K562 (cell line): ENCODE measurements at regions not wholly inside any gene's neighbourhood (a gene's known extent, or its start where the extent isn't known, plus 50 kb on each side); places are given as distances from the start of the nearest gene placed in this dataset.

Experiments used
- ATAC-seq: fragments of 200-7000 bp; cut with Tn5 transposase; 3 replicates; pipeline ENCODE4 v1.9.1; 2020; ENCODE audit warnings: moderate library complexity
- BruUV-seq: library from RNA; stranded (reverse); fragments of 400-500 nt; replicated peaks from 2 replicates; lab custom pipeline; 2021; lab: Mats Ljungman, UMichigan
- CTCF ChIA-PET: fragments of 300-600 bp; formaldehyde crosslinking; extraction: SDS; loops from one replicate; lab custom pipeline; 2021; ENCODE audit warnings: low intra/inter-chr PET ratio; lab: Yijun Ruan, JAX
- POLR2A ChIA-PET: fragments of 300-600, 350-650 bp; sonication (Branson Sonifier 250); formaldehyde crosslinking; extraction: SDS; loops from one replicate; lab custom pipeline; 2021; ENCODE audit warnings: antibody characterized with exemption, inconsistent platforms; lab: Yijun Ruan, JAX
- DNase-seq, 4 experiments: peaks; one replicate each; pipeline versions ENCODE4 v3.0.0 to v3.0.0-alpha.2; 2011 to 2018; ENCODE audit warnings: low spot score in 3 of 4, mixed read lengths in 3 of 4; ENCODE audit errors: extremely low read depth in 1 of 4
- FAIRE-seq: peaks from 2 replicates; lab custom pipeline; 2011; peaks lifted over from hg19 to GRCh38; lab: Jason Lieb, UNC
- H2AFZ ChIP-seq: 2 replicates; pipeline ENCODE4 v1.6.0; 2011; ENCODE audit warnings: low read depth, low read length, control low read depth, inconsistent platforms
- H3K27ac ChIP-seq: fragments of 200-600 bp; 3 replicates; pipeline ENCODE4 v1.8.0; 2011; ENCODE audit warnings: low read depth, mild to moderate bottlenecking, control low read depth, inconsistent platforms, low read length, moderate library complexity, mixed read lengths; ENCODE audit errors: extremely low read depth
- H3K27me3 ChIP-seq, 2 experiments: fragments of 300-600 bp in 1 of 2; 2 replicates in 1 of 2; 3 replicates in 1 of 2; pipeline versions ENCODE4 v1.6.0 to v1.8.0; 2011; ENCODE audit warnings: inconsistent platforms in 2 of 2, low read length in 2 of 2, mild to moderate bottlenecking in 1 of 2, mixed read lengths in 1 of 2, moderate library complexity in 1 of 2; ENCODE audit not compliant: control insufficient read depth in 2 of 2, insufficient read depth in 2 of 2
- H3K36me3 ChIP-seq: fragments of 300-600 bp; 3 replicates; pipeline ENCODE4 v1.8.0; 2011; ENCODE audit warnings: mild to moderate bottlenecking, low read length, inconsistent platforms; ENCODE audit not compliant: control insufficient read depth, insufficient read depth
- H3K4me1 ChIP-seq, 2 experiments: fragments of 200-600 bp in 1 of 2; replicated peaks in 1 of 2; 2 replicates in 1 of 2; 3 replicates in 1 of 2; pipeline versions ENCODE4 v1.5.1 to v1.8.0; 2011; ENCODE audit warnings: inconsistent platforms in 2 of 2, low read length in 2 of 2, mild to moderate bottlenecking in 1 of 2, mixed read lengths in 1 of 2, moderate library complexity in 1 of 2; ENCODE audit not compliant: control insufficient read depth in 2 of 2, insufficient read depth in 2 of 2
- H3K4me2 ChIP-seq: 2 replicates; pipeline ENCODE4 v1.6.1; 2011; ENCODE audit warnings: low read length, control low read depth, inconsistent platforms, mixed read lengths; ENCODE audit not compliant: insufficient read depth
- H3K4me3 ChIP-seq: fragments of 200-600 bp; sonication (generic), shearing (Covaris generic); 2 replicates; pipeline ENCODE4 v1.5.1; 2016; ENCODE audit warnings: control low read depth, inconsistent platforms
- H3K79me2 ChIP-seq: fragments of 200-600 bp; 3 replicates; pipeline ENCODE4 v1.8.0; 2011; ENCODE audit warnings: low read length, inconsistent platforms; ENCODE audit not compliant: control insufficient read depth, insufficient read depth
- H3K9ac ChIP-seq, 2 experiments: 2 replicates each; pipeline versions ENCODE4 v1.6.0 to v1.6.1; 2011; ENCODE audit warnings: low read depth in 2 of 2, low read length in 2 of 2, control low read depth in 1 of 2, inconsistent platforms in 1 of 2, mild to moderate bottlenecking in 1 of 2, mixed read lengths in 1 of 2; ENCODE audit not compliant: insufficient read depth in 1 of 2
- H3K9me1 ChIP-seq: one replicate; pipeline ENCODE4 v1.6.0; 2011; ENCODE audit warnings: inconsistent platforms, mild to moderate bottlenecking, low read length, moderate library complexity; ENCODE audit not compliant: control insufficient read depth, insufficient read depth
- H3K9me3 ChIP-seq: replicated peaks from 2 replicates; pipeline ENCODE4 v1.5.1; 2011; ENCODE audit warnings: low read depth, low read length, inconsistent platforms; ENCODE audit not compliant: control insufficient read depth, insufficient read depth
- H4K20me1 ChIP-seq: replicated peaks from 2 replicates; pipeline ENCODE4 v1.6.1; 2011; ENCODE audit warnings: low read length, inconsistent platforms, mixed read lengths; ENCODE audit not compliant: control insufficient read depth, insufficient read depth
- ATF7 ChIP-seq: fragments of 450-650 bp; IDR thresholded peaks from 2 replicates; pipeline ENCODE4 v1.7.1; 2014; ENCODE audit warnings: mild to moderate bottlenecking, moderate library complexity
- C11orf30 ChIP-seq: fragments of 450-650 bp; IDR thresholded peaks from 2 replicates; pipeline ENCODE4 v1.6.1; 2016; ENCODE audit warnings: low read depth, mild to moderate bottlenecking
- MAFG ChIP-seq: fragments of 450-650 bp; conservative IDR thresholded peaks from 2 replicates; pipeline ENCODE4 v1.6.1; 2016; ENCODE audit warnings: missing genetic modification characterization, missing compliant biosample characterization
- MAFK ChIP-seq: IDR thresholded peaks from 2 replicates; pipeline ENCODE4 v1.6.1; 2011; ENCODE audit warnings: low read length, improper control_type of control experiment
- MTA1 ChIP-seq: fragments of 450-650 bp; IDR thresholded peaks from 2 replicates; pipeline ENCODE4 v1.6.1; 2017; ENCODE audit warnings: borderline replicate concordance
- NFE2 ChIP-seq: IDR thresholded peaks from 2 replicates; pipeline ENCODE4 v1.6.1; 2014; ENCODE audit warnings: antibody characterized with exemption, low read depth
- ZNF316 ChIP-seq: fragments of 450-650 bp; IDR thresholded peaks from 2 replicates; pipeline ENCODE4 v1.6.1; 2016
- ZNF778 ChIP-seq: fragments of 450-650 bp; formaldehyde crosslinking; IDR thresholded peaks from 2 replicates; pipeline ENCODE4 v1.4.0; 2020; ENCODE audit warnings: mild to moderate bottlenecking, moderate library complexity
- WGBS: fragments of 100-300 bp; shearing (Covaris generic); methylation state at CpG from one replicate; pipeline ENCODE4 v1.1.6; 2016; ENCODE audit warnings: low coverage, mixed read lengths; ENCODE audit not compliant: insufficient coverage; ENCODE audit errors: missing lambda C conversion rate; 5-methylcytosine and 5-hydroxymethylcytosine counted together
- in situ Hi-C: fragments of 300-500 bp; cut with MboI; formaldehyde crosslinking; loops from 4 replicates; pipeline ENCODE4 v1.15.0; 2018; ENCODE audit warnings: inconsistent platforms, mixed read lengths
- intact Hi-C: fragments of 100-400 bp; cut with micrococcal nuclease; formaldehyde crosslinking; loops from 2 replicates; pipeline ENCODE4 v1.14.2; 2022
- TF ChIP-seq, protein P1 (sequence below): fragments of 250-450 bp; sonication (Bioruptor Pico); IDR thresholded peaks from 2 replicates; pipeline ENCODE4 v1.4.0; 2020; ENCODE audit warnings: borderline replicate concordance

DNA sequence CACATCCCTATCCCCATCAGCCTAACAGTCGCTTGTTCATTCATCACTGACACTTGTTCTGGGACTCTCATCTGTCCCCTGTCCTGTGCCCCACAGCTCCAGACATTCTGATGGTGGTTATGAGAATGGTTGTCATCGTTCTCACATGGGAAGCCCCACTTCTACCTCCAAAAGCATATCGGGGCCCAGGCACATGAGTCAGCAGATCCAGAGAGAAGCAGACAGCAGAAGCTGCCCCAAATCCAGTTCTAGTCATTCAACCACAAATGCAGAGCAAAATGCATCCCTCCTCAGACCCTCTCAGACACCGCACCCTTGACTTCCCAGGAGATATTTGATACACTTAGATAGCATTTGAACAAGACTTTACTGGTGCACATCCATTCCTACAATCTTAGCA is 106.0 kb downstream of the FOXF2 start:
- BruUV-seq, result no TSS peak
- intact Hi-C loops, result no loop called here
- Histone ChIP-seq H3K4me2 (no peak overlapping the region), H3K79me2 (no peaks in the 10 kb centered on the region), H3K4me3 (no peak overlapping the region), H3K9me3 (no peaks in the 10 kb centered on the region), H3K4me1 (peaks cover 0 to 3% of the 10 kb centered on the region in 2 experiments; a peak in 1 of 5 replicates), H3K9ac (no peak overlapping the region), H3K27me3 (peaks cover 0 to 36% of the 10 kb centered on the region in 2 experiments; a peak in 2 of 5 replicates), H3K9me1 (no peaks in the 10 kb centered on the region), H4K20me1 (no peaks in the 10 kb centered on the region), H3K27ac (no peak overlapping the region), H3K36me3 (no peaks in the 10 kb centered on the region), H2AFZ (no peak overlapping the region)
- no peak for DNase-seq
- 0% methylated on average over 4 of the region's 4 CpGs for WGBS
- in situ Hi-C loops, result no loop called here
- ATAC-seq, result no peak
- POLR2A ChIA-PET, result no interaction called here
- FAIRE-seq, result peak; percentile 55
- TF ChIP-seq ZNF316, result peak; percentile 45
- TF ChIP-seq NFE2, result peak; percentile 56; the same call in 1 of the 2 replicates
- no peak for TF ChIP-seq MAFK
- TF ChIP-seq C11orf30, result peak; percentile 58; the same call in 1 of the 2 replicates
- peak; percentile 76 for TF ChIP-seq MAFG
- no peak for TF ChIP-seq ZNF778
- CTCF ChIA-PET, result interaction anchor here (0.6 kb wide), 1 partner anchor 594 kb away, joined by 3 read pairs; no protein-coding TSS in a partner anchor

DNA sequence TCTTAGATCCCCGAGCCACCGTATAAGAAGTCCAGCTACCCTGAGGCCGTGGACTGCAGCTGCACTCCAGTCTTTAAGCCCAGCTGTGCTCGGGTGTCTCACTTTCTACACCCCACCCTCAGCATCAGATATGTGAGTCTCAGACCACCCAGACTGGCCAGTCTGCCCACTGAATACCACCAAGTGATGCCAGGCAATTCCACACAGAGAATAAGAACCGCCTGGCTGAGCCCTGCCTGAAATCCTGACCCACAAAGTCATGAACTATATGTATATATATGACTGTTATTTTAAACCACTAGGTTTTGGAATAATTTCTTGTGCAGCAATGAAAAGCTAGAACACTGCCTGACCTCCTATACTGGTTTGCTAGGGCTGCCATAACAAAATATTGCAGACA is 106.7 kb downstream of the FOXF2 start:
- Histone ChIP-seq H3K9ac (no peak overlapping the region), H3K27me3 (peaks cover 1 to 33% of the 10 kb centered on the region in 2 experiments; a peak in 3 of 5 replicates), H3K79me2 (no peaks in the 10 kb centered on the region), H3K4me2 (no peak overlapping the region), H3K36me3 (no peaks in the 10 kb centered on the region), H4K20me1 (no peaks in the 10 kb centered on the region), H2AFZ (no peak overlapping the region), H3K9me3 (no peaks in the 10 kb centered on the region), H3K4me3 (no peak overlapping the region), H3K9me1 (no peaks in the 10 kb centered on the region), H3K4me1 (peaks cover 0 to 3% of the 10 kb centered on the region in 2 experiments; a peak in 1 of 5 replicates), H3K27ac (no peak overlapping the region)
- ATAC-seq (no peak), FAIRE-seq (no peak), DNase-seq (no peak)
- CTCF ChIA-PET, result no interaction called here
- 3% methylated on average over 5 of the region's 5 CpGs for WGBS
- in situ Hi-C loops, result no loop called here
- intact Hi-C loops, result no loop called here
- POLR2A ChIA-PET, result no interaction called here
- no TSS peak for BruUV-seq
- TF ChIP-seq ATF7 (no peak), MTA1 (no peak)
- TF ChIP-seq, protein P1, sequence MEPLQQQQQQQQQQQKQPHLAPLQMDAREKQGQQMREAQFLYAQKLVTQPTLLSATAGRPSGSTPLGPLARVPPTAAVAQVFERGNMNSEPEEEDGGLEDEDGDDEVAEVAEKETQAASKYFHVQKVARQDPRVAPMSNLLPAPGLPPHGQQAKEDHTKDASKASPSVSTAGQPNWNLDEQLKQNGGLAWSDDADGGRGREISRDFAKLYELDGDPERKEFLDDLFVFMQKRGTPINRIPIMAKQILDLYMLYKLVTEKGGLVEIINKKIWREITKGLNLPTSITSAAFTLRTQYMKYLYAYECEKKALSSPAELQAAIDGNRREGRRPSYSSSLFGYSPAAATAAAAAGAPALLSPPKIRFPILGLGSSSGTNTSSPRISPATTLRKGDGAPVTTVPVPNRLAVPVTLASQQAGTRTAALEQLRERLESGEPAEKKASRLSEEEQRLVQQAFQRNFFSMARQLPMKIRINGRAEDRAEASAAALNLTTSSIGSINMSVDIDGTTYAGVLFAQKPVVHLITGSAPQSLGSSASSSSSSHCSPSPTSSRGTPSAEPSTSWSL (CRISPR knock-in tag), result no peak
